Endothelial cell of umbilical vein (primary cell): ENCODE measurements at regions not wholly inside any gene's neighbourhood (a gene's known extent, or its start where the extent isn't known, plus 50 kb on each side); places are given as distances from the start of the nearest gene placed in this dataset.

ENCODE experiments used
- EZH2 ChIP-seq: IDR thresholded peaks from 2 replicates; pipeline ENCODE4 v1.6.1; 2012; ENCODE audit warnings: borderline replicate concordance, low read depth, mild to moderate bottlenecking, moderate library complexity, low read length, inconsistent platforms; ENCODE audit not compliant: severe bottlenecking
- FOS ChIP-seq: IDR thresholded peaks from 2 replicates; pipeline ENCODE4 v1.6.1; 2011; ENCODE audit warnings: mild to moderate bottlenecking, low read length, moderate library complexity, borderline replicate concordance; ENCODE audit not compliant: insufficient read depth
- GATA2 ChIP-seq: IDR thresholded peaks from 2 replicates; pipeline ENCODE4 v1.7.0; 2011; ENCODE audit warnings: low read depth, mild to moderate bottlenecking, moderate library complexity, mixed read lengths, low read length; ENCODE audit not compliant: insufficient read length, insufficient read depth
- JUN ChIP-seq: IDR thresholded peaks from 2 replicates; pipeline ENCODE4 v1.6.1; 2011; ENCODE audit warnings: borderline replicate concordance, low read depth; ENCODE audit not compliant: insufficient read length, insufficient read depth
- MYC ChIP-seq: IDR thresholded peaks from one replicate; pipeline ENCODE4 v1.6.1; 2011; ENCODE audit warnings: mild to moderate bottlenecking, low read depth, low read length
- POLR2A ChIP-seq: IDR thresholded peaks from 2 replicates; pipeline ENCODE4 v1.6.1; 2012; ENCODE audit warnings: low read depth, mild to moderate bottlenecking, control low read depth, low read length
- POLR2AphosphoS5 ChIP-seq: IDR thresholded peaks from 2 replicates; pipeline ENCODE4 v1.6.1; 2012; ENCODE audit warnings: low read depth, mild to moderate bottlenecking, control low read depth, low read length, moderate library complexity; ENCODE audit not compliant: insufficient read depth
- TF ChIP-seq, protein P1 (sequence below), 2 donors: IDR thresholded peaks; 1 replicate in 1 of 2; 2 replicates in 1 of 2; pipeline ENCODE4 v1.5.1; 2011; ENCODE audit warnings: low read length in 2 of 2, mild to moderate bottlenecking in 2 of 2, moderate library complexity in 2 of 2, control low read depth in 1 of 2, inconsistent platforms in 1 of 2, low read depth in 1 of 2; ENCODE audit not compliant: insufficient read depth in 1 of 2; ENCODE audit errors: extremely low read depth in 1 of 2
- TF ChIP-seq, protein P2 (sequence below): IDR thresholded peaks from 2 replicates; pipeline ENCODE4 v1.6.1; 2011; ENCODE audit not compliant: insufficient read depth, insufficient read length

DNA sequence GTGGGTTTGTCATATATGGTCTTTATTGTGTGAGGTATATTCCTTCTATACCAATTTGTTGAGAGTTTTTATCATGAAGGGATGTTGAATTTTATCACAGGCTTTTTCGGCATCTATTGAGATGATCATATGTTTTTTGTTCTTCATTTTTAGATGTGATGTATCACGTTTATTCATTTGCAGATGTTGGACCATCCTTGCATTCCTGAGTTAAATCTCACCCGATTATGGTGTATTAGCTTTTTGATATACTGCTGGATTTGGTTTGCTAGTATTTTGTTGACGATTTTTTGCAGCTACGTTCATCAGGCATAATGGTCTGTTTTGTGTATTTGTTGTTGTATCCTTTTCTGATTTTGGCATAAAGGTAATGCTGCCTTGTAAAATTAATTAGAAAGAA is 311.0 kb downstream of the PTEN start:
- TF ChIP-seq EZH2 (no peak), POLR2A (no peak), GATA2 (no peak), POLR2AphosphoS5 (no peak), FOS (no peak), MYC (no peak), JUN (no peak)
- TF ChIP-seq, protein P1, sequence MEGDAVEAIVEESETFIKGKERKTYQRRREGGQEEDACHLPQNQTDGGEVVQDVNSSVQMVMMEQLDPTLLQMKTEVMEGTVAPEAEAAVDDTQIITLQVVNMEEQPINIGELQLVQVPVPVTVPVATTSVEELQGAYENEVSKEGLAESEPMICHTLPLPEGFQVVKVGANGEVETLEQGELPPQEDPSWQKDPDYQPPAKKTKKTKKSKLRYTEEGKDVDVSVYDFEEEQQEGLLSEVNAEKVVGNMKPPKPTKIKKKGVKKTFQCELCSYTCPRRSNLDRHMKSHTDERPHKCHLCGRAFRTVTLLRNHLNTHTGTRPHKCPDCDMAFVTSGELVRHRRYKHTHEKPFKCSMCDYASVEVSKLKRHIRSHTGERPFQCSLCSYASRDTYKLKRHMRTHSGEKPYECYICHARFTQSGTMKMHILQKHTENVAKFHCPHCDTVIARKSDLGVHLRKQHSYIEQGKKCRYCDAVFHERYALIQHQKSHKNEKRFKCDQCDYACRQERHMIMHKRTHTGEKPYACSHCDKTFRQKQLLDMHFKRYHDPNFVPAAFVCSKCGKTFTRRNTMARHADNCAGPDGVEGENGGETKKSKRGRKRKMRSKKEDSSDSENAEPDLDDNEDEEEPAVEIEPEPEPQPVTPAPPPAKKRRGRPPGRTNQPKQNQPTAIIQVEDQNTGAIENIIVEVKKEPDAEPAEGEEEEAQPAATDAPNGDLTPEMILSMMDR (IDR thresholded peaks at IDR 0.05; ENCODE audit: extremely low read depth in 1 of 2, insufficient read depth in 1 of 2, low read depth in 1 of 2, low read length in 2 of 2) = no peak
- TF ChIP-seq, protein P2, sequence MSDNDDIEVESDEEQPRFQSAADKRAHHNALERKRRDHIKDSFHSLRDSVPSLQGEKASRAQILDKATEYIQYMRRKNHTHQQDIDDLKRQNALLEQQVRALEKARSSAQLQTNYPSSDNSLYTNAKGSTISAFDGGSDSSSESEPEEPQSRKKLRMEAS = no peak
